ENCODE measurements at regions not wholly inside any gene's neighbourhood (a gene's known extent, or its start where the extent isn't known, plus 50 kb on each side); places are given as distances from the start of the nearest gene placed in this dataset.

DNA sequence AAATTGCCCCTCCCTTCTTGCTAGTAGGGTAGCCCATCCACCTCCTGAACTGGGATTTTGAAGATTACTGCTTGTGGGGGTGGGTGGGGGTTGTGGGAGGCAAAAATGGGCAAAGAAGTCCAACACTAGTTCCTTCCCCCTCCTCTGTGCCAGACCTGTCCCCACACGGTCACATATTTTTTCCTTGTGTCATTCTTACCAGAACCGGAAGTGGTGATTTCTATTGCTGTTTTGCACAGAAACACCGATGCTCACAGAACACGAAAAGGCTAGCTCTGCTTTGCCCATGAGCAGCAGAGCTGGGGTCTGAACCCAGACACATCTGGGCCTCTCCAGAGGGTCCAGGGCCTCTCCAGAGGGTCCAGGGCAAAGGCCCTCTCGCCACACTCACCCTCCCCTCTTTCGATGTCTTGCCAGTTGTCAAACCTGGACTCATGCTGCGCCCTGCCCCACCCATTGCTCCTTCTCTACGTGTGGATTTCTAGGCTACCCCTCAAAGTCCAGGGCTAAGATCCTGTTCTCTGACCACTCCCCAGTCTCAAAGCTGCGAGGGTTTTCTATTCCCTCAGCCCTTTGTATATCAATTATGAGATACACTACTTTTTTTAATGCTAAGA, 264.4 kb upstream of the MSX2 start:
- TF ChIP-seq POLR2AphosphoS5 (IDR thresholded peaks at IDR 0.05; ENCODE audit: insufficient read depth in 1 of 2, low read depth in 1 of 2) (no peak), CTCF (IDR thresholded peaks at IDR 0.05) (no peak)
